Stomach smooth muscle (tissue), 2 donors: ENCODE measurements at regions not wholly inside any gene's neighbourhood (a gene's known extent, or its start where the extent isn't known, plus 50 kb on each side); places are given as distances from the start of the nearest gene placed in this dataset.
A peak's percentile ranks its signal among the peaks of the same experiment; 100 is the strongest.

Experiments
- H3K27ac ChIP-seq: one replicate; pipeline ENCODE4 v1.7.0; 2013; ENCODE audit warnings: mild to moderate bottlenecking, low read length, inconsistent platforms
- H3K27me3 ChIP-seq, 2 donors: one replicate each; pipeline ENCODE4 v1.7.0; 2013; ENCODE audit warnings: low read length in 2 of 2; ENCODE audit not compliant: insufficient read depth in 2 of 2, control insufficient read depth in 1 of 2
- H3K36me3 ChIP-seq, 2 donors: one replicate each; pipeline ENCODE4 v1.7.0; 2013; ENCODE audit warnings: low read length in 2 of 2; ENCODE audit not compliant: control insufficient read depth in 2 of 2, insufficient read depth in 2 of 2
- H3K4me1 ChIP-seq: one replicate; pipeline ENCODE4 v1.7.0; 2013; ENCODE audit warnings: low read length; ENCODE audit not compliant: control insufficient read depth, insufficient read depth
- H3K4me3 ChIP-seq, 2 donors: one replicate each; pipeline ENCODE4 v1.7.0; 2013; ENCODE audit warnings: low read length in 2 of 2
- H3K9ac ChIP-seq, 2 donors: one replicate each; pipeline ENCODE4 v1.7.0; 2013; ENCODE audit warnings: low read length in 2 of 2, mild to moderate bottlenecking in 1 of 2
- H3K9me3 ChIP-seq, 2 donors: one replicate each; pipeline ENCODE4 v1.7.0; 2013; ENCODE audit warnings: low read length in 2 of 2; ENCODE audit not compliant: control insufficient read depth in 2 of 2
- donor health status: healthy.
- donor health status: Pancreatic carcinoma.

DNA sequence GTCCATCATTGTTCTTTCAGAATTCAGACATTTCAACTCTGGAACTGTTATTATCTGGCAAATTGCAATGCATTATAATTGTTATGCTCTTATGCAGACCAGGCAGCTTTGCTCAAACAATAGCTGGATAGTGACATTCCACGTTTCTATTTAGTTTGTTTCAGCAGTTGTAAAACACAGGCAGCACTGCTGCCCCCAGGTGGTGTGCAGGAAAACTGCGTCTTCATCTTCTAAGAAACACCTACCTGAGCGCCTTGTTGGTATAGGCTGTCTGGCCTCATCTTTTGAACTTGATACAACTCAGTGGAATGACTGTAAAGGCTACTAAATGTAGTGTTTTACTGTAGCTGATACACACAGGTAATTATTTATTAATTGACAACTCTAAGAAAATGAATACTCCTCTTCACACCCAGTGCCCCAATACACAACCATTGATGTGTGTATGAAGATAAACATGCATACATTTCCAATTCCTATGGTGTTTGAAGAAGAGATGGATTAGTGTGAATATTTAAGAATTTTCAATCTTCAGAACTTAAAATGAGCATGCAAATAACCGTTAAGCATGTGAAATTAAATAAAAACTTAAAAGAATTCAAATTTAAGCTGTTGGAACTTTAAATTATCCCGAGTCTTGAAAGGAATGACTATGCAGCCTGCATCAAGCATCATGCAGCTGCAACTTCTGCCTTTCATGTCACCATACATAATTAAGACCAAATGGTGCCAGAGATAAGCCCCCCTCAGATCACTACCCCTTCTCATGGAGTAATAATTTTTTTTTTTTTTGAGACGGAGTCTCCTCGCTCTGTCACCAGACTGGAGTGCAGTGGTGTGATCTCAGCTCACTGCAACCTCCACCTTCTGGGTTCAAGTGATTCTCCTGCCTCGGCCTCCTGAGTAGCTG, 85.6 kb downstream of the CD8B2 start:
- H3K4me1 ChIP-seq: peaks cover 8% of the 10 kb centered on the region
- no peaks in the 10 kb centered on the region for H3K27me3 ChIP-seq
- H3K4me3 ChIP-seq: no peak overlapping the region
- H3K27ac ChIP-seq: no peak overlapping the region
- H3K9ac ChIP-seq: no peak overlapping the region
- H3K36me3 ChIP-seq: no peaks in the 10 kb centered on the region
- H3K9me3 ChIP-seq: no peaks in the 10 kb centered on the region

DNA sequence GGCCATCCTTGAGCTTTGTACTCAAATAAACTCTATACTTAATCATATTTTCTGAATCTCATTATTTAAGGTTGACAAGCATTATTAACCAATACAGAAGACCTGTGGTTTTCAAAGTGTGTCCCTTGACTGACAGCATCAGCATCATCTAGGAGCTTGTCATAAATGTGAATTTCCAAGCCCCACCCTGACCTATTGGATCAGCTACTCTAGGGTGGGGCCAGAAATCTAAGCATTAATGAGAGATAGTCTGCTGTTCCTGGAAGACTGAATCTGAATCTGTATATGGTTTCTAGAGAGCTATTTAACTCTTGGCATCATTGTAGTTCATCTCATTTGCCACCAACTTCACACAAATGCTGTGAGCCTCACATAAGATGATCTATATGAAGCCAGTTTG, 86.6 kb downstream of the CD8B2 start:
- Histone ChIP-seq H3K27ac (no peak overlapping the region), H3K27me3 (no peaks in the 10 kb centered on the region), H3K9ac (no peak overlapping the region), H3K4me1 (peaks cover 3% of the 10 kb centered on the region), H3K9me3 (no peaks in the 10 kb centered on the region), H3K4me3 (no peak overlapping the region), H3K36me3 (no peaks in the 10 kb centered on the region)

- Histone ChIP-seq H3K27me3 (no peaks in the 10 kb centered on the region), H3K4me3 (no peak overlapping the region), H3K27ac (no peak overlapping the region), H3K4me1 (peaks cover 5% of the 10 kb centered on the region), H3K36me3 (no peaks in the 10 kb centered on the region), H3K9ac (no peak overlapping the region), H3K9me3 (no peaks in the 10 kb centered on the region)
These were observed 88.8 kb downstream of the CD8B2 start for GRCh38 chr2:106575955-106576354.

DNA sequence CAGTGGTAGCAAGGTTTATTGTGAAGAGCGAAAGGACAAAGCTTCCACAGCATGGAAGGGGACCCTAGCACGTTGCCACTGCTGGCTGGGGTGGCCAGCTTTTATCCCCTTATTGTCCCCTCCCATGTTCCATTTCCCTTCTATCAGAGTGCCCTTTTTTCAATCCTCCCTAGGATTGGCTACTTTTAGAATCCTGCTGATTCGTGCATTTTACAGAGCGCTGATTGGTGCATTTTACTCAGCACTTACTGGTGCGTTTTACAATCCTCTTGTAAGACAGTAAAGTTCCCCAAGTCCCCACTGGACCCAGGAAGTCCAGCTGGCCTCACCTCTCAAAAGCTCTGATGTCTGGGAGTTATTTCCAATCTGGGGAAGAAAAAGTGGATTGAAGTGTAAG, 90.1 kb downstream of the CD8B2 start:
- no peak overlapping the region for H3K9ac ChIP-seq
- H3K27ac ChIP-seq: no peak overlapping the region
- no peaks in the 10 kb centered on the region for H3K9me3 ChIP-seq
- H3K4me3 ChIP-seq: no peak overlapping the region
- H3K4me1 ChIP-seq: peaks cover 10% of the 10 kb centered on the region
- H3K27me3 ChIP-seq: no peaks in the 10 kb centered on the region
- no peaks in the 10 kb centered on the region for H3K36me3 ChIP-seq

DNA sequence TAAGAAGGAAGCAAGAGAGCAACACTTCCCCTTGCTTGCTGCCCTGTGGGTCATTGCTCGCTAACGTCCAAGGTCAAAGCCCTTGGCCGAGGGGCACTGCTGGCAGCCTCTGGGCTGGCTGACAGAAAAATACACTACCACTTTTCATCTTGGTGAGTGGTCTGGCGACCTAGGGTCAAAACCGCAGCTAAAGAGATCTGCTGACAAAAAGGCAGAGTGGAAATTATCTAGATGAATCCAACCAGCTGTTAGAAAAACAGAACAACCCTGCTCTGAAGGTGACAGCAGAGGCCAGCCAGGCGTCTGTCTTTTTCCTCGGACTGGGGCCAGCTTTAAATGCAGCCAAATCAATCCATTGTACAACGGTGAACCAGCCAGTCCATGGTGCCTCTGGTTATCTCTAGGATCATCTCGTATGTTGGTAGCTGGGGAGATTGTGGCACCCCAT, 92.6 kb downstream of the CD8B2 start:
- H3K9ac ChIP-seq: no peak overlapping the region
- H3K27ac ChIP-seq: no peak overlapping the region
- H3K36me3 ChIP-seq: no peaks in the 10 kb centered on the region
- peaks cover 8 to 9% of the 10 kb centered on the region in 2 donors for H3K27me3 ChIP-seq
- no peaks in the 10 kb centered on the region for H3K9me3 ChIP-seq
- peaks cover 10% of the 10 kb centered on the region for H3K4me1 ChIP-seq
- H3K4me3 ChIP-seq: no peak overlapping the region

DNA sequence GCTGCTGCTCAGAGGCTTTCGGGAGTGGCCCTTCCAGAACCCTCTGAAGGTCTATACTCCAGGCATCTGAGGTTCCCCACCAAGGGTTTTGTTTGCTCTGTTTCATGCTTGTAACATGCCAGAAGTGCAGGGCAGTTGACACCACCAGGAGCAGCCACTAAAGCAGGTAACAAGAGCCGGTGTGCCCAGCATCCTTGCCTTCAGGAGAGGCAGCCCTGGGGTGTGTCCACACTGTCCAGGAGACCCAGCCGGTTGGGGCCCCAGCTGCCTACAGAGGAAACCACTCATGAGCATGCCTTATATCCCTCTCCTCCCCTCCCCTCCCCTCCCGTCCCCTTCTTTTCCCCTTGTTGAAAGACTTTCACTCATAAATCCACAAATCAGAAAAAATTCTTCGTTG, 93.1 kb downstream of the CD8B2 start:
- no peak overlapping the region for H3K27ac ChIP-seq
- peaks cover 10% of the 10 kb centered on the region for H3K4me1 ChIP-seq
- peaks cover 8 to 9% of the 10 kb centered on the region in 2 donors for H3K27me3 ChIP-seq
- no peak overlapping the region for H3K9ac ChIP-seq
- H3K9me3 ChIP-seq: no peaks in the 10 kb centered on the region
- H3K36me3 ChIP-seq: no peaks in the 10 kb centered on the region
- no peak overlapping the region for H3K4me3 ChIP-seq

GRCh38 chr2:106581328-106581727, 94.2 kb downstream of the CD8B2 start:
- Histone ChIP-seq H3K4me3 (no peak overlapping the region), H3K36me3 (no peaks in the 10 kb centered on the region), H3K4me1 (peaks cover 8% of the 10 kb centered on the region), H3K9ac (no peak overlapping the region), H3K27ac (no peak overlapping the region), H3K27me3 (peaks cover 8 to 9% of the 10 kb centered on the region in 2 donors), H3K9me3 (no peaks in the 10 kb centered on the region)

DNA sequence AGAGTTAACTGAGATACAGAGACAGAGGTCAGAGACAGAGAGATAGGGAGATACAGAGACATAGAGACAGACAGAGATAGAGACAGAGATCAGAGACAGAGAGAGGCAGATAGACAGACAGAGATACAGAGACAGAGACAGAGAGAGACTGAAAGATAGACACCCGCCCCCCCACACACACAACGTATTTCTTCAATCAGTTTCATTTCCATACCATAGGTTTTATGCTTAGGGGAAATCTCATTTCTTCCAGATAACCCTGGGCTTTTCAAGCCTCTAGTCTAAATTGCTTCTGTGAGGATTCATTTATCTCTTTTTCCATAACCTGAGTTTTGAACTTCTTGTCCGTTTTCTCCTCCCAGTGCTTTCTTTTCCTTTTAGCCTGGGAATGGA, 94.6 kb downstream of the CD8B2 start:
- H3K27ac ChIP-seq: no peak overlapping the region
- peak overlapping the region; percentile 59 to 67 for H3K4me3 ChIP-seq
- H3K9me3 ChIP-seq: no peaks in the 10 kb centered on the region
- H3K36me3 ChIP-seq: no peaks in the 10 kb centered on the region
- H3K9ac ChIP-seq: peak overlapping the region; percentile 40 to 58
- peaks cover 8% of the 10 kb centered on the region for H3K4me1 ChIP-seq
- H3K27me3 ChIP-seq: peaks cover 8 to 9% of the 10 kb centered on the region in 2 donors

- Histone ChIP-seq H3K4me3 (peak overlapping the region; percentile 59 to 67), H3K27ac (no peak overlapping the region), H3K27me3 (peaks cover 8 to 9% of the 10 kb centered on the region in 2 donors), H3K9me3 (no peaks in the 10 kb centered on the region), H3K9ac (peak overlapping the region; percentile 40 to 58), H3K36me3 (no peaks in the 10 kb centered on the region), H3K4me1 (peaks cover 8% of the 10 kb centered on the region)
These were observed 95.3 kb downstream of the CD8B2 start for GRCh38 chr2:106582148-106583143.

GRCh38 chr2:106584304-106584954, 97.3 kb downstream of the CD8B2 start:
- Histone ChIP-seq H3K4me3 (no peak overlapping the region), H3K9ac (no peak overlapping the region), H3K9me3 (no peaks in the 10 kb centered on the region), H3K27ac (no peak overlapping the region), H3K27me3 (peaks cover 8 to 9% of the 10 kb centered on the region in 2 donors), H3K4me1 (peaks cover 8% of the 10 kb centered on the region), H3K36me3 (no peaks in the 10 kb centered on the region)
